Loucy (cell line): ENCODE measurements at regions not wholly inside any gene's neighbourhood (a gene's known extent, or its start where the extent isn't known, plus 50 kb on each side); places are given as distances from the start of the nearest gene placed in this dataset.

ENCODE experiments used
- CTCF ChIP-seq: fragments of 200-600 bp; sonication (generic); conservative IDR thresholded peaks from 2 replicates; pipeline ENCODE4 v1.5.1; 2014; ENCODE audit warnings: mild to moderate bottlenecking, antibody characterized with exemption, low read length
- EZH2phosphoT487 ChIP-seq: fragments of 200-600 bp; IDR thresholded peaks from 2 replicates; pipeline ENCODE4 v1.6.1; 2018; ENCODE audit warnings: antibody characterized with exemption, mild to moderate bottlenecking, moderate library complexity, borderline replicate concordance

DNA sequence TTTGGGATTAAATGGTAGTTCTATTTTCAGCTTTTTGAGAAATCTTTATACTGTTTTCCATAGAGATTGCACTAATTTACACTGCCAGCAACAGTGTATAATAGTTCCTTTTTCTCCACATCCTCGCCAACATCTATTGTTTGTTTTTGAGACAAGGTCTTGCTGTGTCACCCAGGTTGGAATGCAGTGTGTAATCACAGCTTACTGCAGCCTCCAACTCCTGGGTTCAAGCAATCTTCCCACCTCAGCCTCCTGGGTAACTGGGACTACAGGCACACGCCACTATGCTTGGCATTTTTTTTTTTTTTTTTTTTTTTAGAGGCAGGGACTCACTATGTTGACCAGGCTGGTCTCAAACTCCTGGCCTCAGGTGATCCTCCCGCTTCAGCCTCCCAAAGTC, 164.5 kb upstream of the CXADR start:
- TF ChIP-seq CTCF = no peak
- TF ChIP-seq EZH2phosphoT487 = no peak
